Hepatocyte (in vitro differentiated cells): ENCODE measurements at regions not wholly inside any gene's neighbourhood (a gene's known extent, or its start where the extent isn't known, plus 50 kb on each side); places are given as distances from the start of the nearest gene placed in this dataset.
"Not testable (repeated sequence)": the region's sequence is repeated elsewhere in the genome, so short reads cannot be mapped to it uniquely, and the experiment has no call there.

Source experiments
- DNase-seq: peaks from one replicate; pipeline ENCODE4 v3.0.0-alpha.2; 2016; ENCODE audit warnings: low spot score
- H2AFZ ChIP-seq: fragments of 200-600 bp; sonication (generic); 2 replicates; pipeline ENCODE4 v1.6.0; 2016; ENCODE audit warnings: antibody characterized with exemption, mild to moderate bottlenecking
- H3K27ac ChIP-seq: fragments of 200-600 bp; sonication (generic); 2 replicates; pipeline ENCODE4 v1.5.1; 2016; ENCODE audit warnings: mild to moderate bottlenecking
- H3K27me3 ChIP-seq: fragments of 200-600 bp; sonication (generic); 2 replicates; pipeline ENCODE4 v1.6.1; 2016
- H3K36me3 ChIP-seq: fragments of 200-600 bp; sonication (generic); replicated peaks from 2 replicates; pipeline ENCODE4 v1.5.1; 2016; ENCODE audit warnings: low read depth; ENCODE audit not compliant: insufficient read depth
- H3K4me1 ChIP-seq: fragments of 200-600 bp; sonication (generic); 2 replicates; pipeline ENCODE4 v1.5.1; 2016; ENCODE audit warnings: mild to moderate bottlenecking, moderate library complexity; ENCODE audit not compliant: insufficient read depth
- H3K4me2 ChIP-seq: fragments of 200-600 bp; sonication (generic); 2 replicates; pipeline ENCODE4 v1.6.0; 2016
- H3K4me3 ChIP-seq: fragments of 200-600 bp; sonication (generic); 2 replicates; pipeline ENCODE4 v1.5.1; 2016; ENCODE audit warnings: mild to moderate bottlenecking
- H3K79me2 ChIP-seq: fragments of 200-600 bp; sonication (generic); 2 replicates; pipeline ENCODE4 v1.6.0; 2017; ENCODE audit warnings: mild to moderate bottlenecking
- H3K9me2 ChIP-seq: fragments of 200-600 bp; sonication (generic); replicated peaks from 2 replicates; pipeline ENCODE4 v1.6.0; 2017; ENCODE audit warnings: mild to moderate bottlenecking; ENCODE audit not compliant: insufficient read depth
- H3K9me3 ChIP-seq: fragments of 200-600 bp; sonication (generic); 2 replicates; pipeline ENCODE4 v1.5.1; 2016; ENCODE audit warnings: low read depth, mild to moderate bottlenecking
- H4K20me1 ChIP-seq: fragments of 200-600 bp; sonication (generic); 2 replicates; pipeline ENCODE4 v1.6.0; 2016; ENCODE audit warnings: mild to moderate bottlenecking; ENCODE audit not compliant: insufficient read depth, poor library complexity, severe bottlenecking
- CTCF ChIP-seq: fragments of 200-600 bp; sonication (generic); IDR thresholded peaks from 2 replicates; pipeline ENCODE4 v1.5.1; 2016; ENCODE audit warnings: antibody characterized with exemption, mild to moderate bottlenecking; ENCODE audit not compliant: poor library complexity
- EZH2 ChIP-seq: fragments of 200-600 bp; sonication (generic); IDR thresholded peaks from 2 replicates; pipeline ENCODE4 v1.6.1; 2016; ENCODE audit warnings: antibody characterized with exemption, mild to moderate bottlenecking, borderline replicate concordance
- EZH2phosphoT487 ChIP-seq: fragments of 200-600 bp; sonication (generic); IDR thresholded peaks from one replicate; pipeline ENCODE4 v1.6.1; 2018; ENCODE audit warnings: antibody characterized with exemption, mild to moderate bottlenecking, low read depth, moderate library complexity; ENCODE audit not compliant: unreplicated experiment, severe bottlenecking
- WGBS: methylation state at CpG from one replicate; pipeline ENCODE4 v1.1.6; 2016; ENCODE audit warnings: low lambda C conversion rate; ENCODE audit errors: missing lambda C conversion rate; 5-methylcytosine and 5-hydroxymethylcytosine counted together

GRCh38 chr20:1730981-1731711 is 73.6 kb upstream of the SIRPG start:
- not testable (repeated sequence) for H3K27ac ChIP-seq, H3K9me3 ChIP-seq, H3K9me2 ChIP-seq, H2AFZ ChIP-seq, H3K4me1 ChIP-seq, H3K36me3 ChIP-seq, H3K27me3 ChIP-seq, H3K4me2 ChIP-seq, H3K79me2 ChIP-seq, H4K20me1 ChIP-seq, H3K4me3 ChIP-seq, DNase-seq
- 66% methylated on average over 8 of the region's 8 CpGs for WGBS

- not testable (repeated sequence) for H3K4me3 ChIP-seq, DNase-seq
- WGBS, result 73% methylated on average over 3 of the region's 3 CpGs
These were observed 69.7 kb upstream of the SIRPG start for GRCh38 chr20:1727303-1727702.

GRCh38 chr20:1724901-1725300 is 67.3 kb upstream of the SIRPG start:
- no peak for DNase-seq
- Histone ChIP-seq H3K4me2 (no peak overlapping the region), H3K9me3 (no peaks in the 10 kb centered on the region), H3K4me3 (no peak overlapping the region), H3K4me1 (no peaks in the 10 kb centered on the region), H3K27ac (no peak overlapping the region), H4K20me1 (no peaks in the 10 kb centered on the region), H2AFZ (no peak overlapping the region), H3K27me3 (peaks cover 4% of the 10 kb centered on the region), H3K36me3 (no peaks in the 10 kb centered on the region), H3K79me2 (no peaks in the 10 kb centered on the region), H3K9me2 (no peaks in the 10 kb centered on the region)
- WGBS, result 66% methylated on average over 3 of the region's 3 CpGs
- TF ChIP-seq EZH2phosphoT487, result no peak
- no peak for TF ChIP-seq CTCF
- TF ChIP-seq EZH2, result no peak

More at GRCh38 chr20:1727303-1727702, 69.7 kb upstream of the SIRPG start:
- H3K27me3 ChIP-seq, H2AFZ ChIP-seq, H3K9me3 ChIP-seq, H3K4me1 ChIP-seq, H3K36me3 ChIP-seq, H3K79me2 ChIP-seq, H4K20me1 ChIP-seq, H3K27ac ChIP-seq, H3K9me2 ChIP-seq, H3K4me2 ChIP-seq: not testable (repeated sequence)

- H3K79me2 ChIP-seq, result no peaks in the 10 kb centered on the region
- no peak overlapping the region for H3K4me3 ChIP-seq
- H3K36me3 ChIP-seq, result no peaks in the 10 kb centered on the region
- no peaks in the 10 kb centered on the region for H4K20me1 ChIP-seq
- TF ChIP-seq EZH2phosphoT487 (no peak), CTCF (no peak), EZH2 (no peak)
- no peak overlapping the region for H3K4me2 ChIP-seq
- no peak overlapping the region for H2AFZ ChIP-seq
- no peak overlapping the region for H3K27ac ChIP-seq
- no peaks in the 10 kb centered on the region for H3K9me2 ChIP-seq
- no peaks in the 10 kb centered on the region for H3K4me1 ChIP-seq
- H3K27me3 ChIP-seq, result peaks cover 4% of the 10 kb centered on the region
- no peaks in the 10 kb centered on the region for H3K9me3 ChIP-seq
- DNase-seq, result no peak
- 80% methylated on average over 2 of the region's 2 CpGs for WGBS
These were observed 65.0 kb upstream of the SIRPG start for GRCh38 chr20:1722513-1723050.
